RPMI8226 (cell line): ENCODE measurements at regions not wholly inside any gene's neighbourhood (a gene's known extent, or its start where the extent isn't known, plus 50 kb on each side); places are given as distances from the start of the nearest gene placed in this dataset.
"Not testable (repeated sequence)": the region's sequence is repeated elsewhere in the genome, so short reads cannot be mapped to it uniquely, and the experiment has no call there.

Experiments used
- DNase-seq: peaks from one replicate; pipeline ENCODE4 v3.0.0-alpha.2; 2015

DNA sequence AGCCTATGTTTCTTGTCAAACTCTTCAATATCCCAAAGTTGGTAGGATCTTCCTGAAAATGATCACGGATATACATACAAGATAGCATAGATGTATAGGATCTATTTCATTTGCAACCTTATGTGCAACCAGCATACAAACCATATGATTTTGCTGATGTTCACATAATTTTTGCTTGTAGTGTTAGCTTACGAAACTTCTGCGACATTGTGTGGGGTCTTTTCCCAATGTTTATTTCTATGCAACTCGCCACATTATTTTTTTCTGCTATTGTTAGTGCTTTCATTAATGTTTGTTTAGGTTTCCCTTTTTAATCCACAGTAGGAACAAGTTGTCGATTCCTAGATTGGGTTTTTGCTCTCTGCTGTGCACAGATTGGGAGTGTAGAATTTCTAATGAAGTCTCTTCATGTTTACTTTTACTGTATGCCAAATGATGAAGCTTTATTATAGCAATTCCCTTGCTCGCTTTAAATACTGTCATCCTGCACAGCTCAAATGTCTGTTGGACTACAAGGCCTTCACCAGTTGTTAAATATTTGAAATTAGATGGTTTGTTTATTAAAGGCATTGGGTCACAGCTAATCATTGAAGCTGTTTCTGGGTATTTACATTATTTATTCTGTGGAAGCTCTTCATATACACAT lies 257.6 kb upstream of the PCDH7 start:
- no peak for DNase-seq

DNA sequence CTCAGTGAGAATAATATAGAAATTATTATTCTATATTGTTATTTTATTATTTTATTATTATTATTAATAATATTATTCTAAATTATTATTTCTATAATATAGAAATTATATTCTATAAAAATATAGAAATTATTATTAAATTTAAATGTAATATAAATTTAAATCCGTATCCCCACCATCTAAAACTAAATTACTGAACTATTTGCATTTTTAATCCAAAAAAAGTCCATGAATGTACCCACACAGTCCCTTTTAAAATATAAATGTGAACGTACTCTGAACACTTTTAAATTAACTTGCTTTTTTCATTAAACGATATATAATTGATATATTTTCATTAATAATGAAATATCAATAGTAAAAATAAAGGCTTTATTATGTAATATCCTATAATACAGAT lies 248.3 kb upstream of the PCDH7 start:
- DNase-seq: no peak

DNA sequence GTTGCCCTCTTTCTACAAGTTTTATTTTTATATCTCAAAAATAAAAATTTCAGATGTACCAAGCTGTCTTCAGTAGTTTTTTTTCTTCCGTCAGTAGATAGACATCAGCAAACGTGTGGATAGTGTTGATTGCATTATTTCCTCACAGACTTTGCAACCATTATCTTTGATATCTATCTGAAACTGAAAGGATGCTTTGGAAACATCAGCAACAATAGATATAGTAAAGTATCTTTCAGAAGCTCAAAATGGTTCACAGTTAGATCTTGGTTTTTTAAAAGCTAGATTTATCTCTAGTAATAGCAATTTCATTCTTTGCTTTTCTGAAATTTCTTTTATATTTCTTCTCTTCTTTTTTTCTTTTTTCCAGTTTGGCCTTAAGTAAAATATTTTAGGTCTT lies 246.9 kb upstream of the PCDH7 start:
- DNase-seq: no peak

DNA sequence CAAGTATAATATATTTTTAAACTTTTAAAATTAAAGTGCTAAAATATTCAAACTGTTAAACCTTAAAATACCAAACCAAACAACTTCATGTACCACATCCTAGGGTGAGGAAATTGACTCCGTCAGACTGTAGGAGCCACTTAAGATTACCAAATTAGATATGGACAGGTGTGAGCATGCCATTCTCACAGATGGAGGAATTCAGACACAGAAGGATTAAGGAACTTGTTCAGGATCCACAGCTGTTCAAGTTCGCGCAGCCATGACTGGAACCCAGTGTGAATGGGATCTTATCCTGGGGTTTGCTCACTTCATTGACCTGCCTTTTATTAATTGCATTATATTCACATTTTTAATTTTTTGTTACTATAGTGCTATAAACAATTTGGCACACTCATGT lies 224.9 kb upstream of the PCDH7 start:
- no peak for DNase-seq

DNA sequence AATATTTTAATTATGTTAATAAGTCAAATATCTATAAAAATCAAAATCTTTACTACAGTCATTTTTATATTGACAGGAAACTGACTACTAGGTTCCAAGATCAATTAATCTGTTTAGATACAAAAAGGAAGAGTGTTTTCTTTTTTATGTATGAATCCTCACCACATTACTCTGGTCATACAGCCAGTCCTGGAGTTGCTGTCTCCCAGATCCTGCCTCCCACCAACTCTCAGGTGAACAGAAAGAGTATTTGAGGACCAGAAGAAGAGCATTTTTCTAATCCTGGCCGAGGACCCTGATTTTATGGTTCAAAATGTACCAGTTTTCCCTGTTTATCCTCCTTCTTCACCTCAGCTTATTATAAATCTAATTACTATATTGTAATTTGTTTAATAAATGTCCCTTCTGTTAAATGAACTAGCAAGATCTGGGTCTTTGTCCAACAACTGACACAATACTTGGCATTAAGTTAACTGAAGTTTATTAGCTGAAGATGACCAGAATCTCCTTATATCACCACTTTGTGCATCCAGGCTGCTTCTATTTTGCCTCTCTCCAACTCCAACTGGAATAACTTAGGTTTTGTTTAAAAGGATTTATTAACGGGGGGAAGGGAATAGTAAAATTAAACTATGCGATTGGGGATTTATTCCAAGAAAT lies 224.4 kb upstream of the PCDH7 start:
- no peak for DNase-seq

DNA sequence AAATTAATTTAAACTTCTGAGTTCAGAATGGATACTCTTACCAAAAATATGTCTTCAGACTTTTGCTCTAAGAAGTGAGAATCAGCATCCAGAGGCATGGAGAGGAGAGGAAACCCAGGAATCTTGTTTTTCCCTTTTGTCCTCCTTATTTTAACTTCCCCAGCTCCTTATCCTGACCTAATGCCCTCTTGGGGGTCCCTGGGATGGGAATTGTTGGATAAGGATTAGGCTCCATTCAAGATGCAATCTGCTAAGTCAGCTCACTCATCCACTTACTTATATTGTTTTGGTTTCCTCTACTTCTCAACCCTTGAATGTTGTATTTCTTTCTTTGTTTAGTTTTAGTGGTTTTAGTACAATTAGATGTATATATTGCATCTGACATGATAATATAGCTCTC lies 208.4 kb upstream of the PCDH7 start:
- no peak for DNase-seq

DNA sequence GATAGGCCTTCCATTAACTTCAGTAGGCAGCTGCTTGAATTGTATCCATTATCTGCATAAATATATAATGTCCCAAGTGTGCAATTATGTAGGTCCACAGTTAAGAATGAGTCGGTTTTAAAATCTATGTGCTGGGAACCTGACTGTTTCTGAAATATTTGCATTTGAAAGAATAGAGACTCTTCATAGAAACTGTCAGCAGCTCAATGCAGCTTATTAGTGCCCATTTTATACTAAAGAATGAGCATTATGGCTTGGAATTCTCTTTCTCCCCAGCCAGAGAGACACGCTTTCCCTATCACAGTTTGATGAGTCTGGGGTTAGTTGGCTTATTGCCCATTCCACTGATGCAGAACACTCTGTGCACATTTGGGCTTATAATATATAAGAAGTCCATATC lies 202.0 kb upstream of the PCDH7 start:
- no peak for DNase-seq

DNA sequence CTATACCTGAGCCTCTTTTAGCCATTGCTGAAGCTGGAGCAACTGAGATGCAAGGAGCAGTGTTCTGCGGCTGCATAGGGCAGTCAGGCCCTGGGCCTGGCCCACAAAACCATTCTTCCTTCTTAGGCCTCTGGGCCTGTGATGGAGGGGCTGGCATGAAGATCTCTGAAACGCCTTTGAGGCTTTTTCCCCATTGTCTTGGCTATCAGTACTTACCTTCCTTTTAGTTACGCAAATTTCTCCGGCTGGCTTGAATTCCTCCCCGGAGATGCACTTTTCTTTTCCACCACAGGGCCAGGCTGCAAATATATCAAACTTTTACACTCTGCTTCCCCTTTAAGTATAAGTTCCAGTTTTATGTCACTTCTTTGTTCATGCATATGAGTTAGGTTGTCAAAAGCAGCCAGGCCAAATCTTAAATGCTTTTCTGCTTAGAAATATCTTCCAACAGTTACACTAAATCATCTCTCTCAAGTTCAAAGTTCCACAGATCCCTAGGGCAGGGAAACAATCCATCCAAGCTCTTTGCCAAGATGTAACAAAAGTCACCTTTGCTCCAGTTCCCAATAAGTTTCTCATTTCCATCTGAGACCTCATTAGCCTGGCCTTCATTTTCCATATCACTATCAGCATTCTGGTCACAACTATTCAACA lies 194.4 kb upstream of the PCDH7 start:
- no peak for DNase-seq

DNA sequence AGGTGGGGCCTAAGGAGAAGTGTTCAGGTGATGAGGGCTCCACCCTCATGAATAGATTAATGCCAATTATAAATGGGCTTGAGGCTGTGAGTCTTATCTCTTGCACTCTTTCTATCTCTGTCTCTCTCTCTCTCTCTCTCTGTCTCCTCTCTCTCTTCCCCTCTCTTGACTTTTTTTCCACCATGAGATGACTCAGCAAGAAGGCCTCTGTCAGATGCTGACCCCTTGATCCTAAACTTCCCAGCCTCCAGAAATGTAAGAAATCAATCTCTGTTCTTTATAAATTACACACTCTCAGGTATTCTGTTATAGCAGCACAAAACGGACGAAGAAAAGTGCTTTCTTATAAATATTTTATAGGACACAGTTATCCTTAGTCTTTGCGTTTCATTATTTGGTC lies 184.9 kb upstream of the PCDH7 start:
- DNase-seq: no peak

DNA sequence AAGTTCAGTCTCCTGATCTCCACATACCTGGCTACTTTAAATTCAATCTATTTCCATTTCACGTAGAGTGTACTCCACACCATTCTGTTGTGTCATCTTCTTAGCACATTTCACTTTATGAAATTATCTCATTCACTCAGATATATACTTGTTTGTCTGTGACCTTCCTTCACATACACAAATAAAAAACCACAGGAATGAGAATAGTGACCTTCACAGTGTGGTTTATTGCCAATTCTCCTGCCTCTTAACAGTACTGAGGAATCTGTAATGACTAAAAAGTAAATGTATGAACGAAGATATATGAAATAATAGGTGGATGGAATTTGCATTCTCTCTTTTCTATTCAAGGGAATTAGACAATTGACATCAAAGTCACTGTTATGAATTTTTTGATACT lies 183.9 kb upstream of the PCDH7 start:
- no peak for DNase-seq

DNA sequence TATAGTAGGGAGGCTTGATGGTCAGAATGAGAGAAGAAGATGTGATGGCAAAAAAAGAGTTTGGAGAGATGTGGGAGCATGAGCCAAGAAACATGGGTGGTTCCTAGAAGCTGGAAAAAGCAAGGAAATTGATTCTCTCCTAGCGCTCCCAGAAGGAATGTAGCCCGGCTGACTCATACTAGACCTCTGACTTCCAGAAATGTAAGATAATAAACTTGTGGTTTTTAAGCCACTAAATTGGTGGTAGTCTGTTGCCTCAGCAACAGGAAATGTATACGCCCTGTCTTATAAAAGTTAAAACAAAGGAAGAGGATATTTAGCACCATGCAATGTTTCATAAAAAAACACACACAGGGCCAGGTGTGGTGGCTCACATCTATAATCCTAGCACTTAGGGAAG lies 182.7 kb upstream of the PCDH7 start:
- DNase-seq: no peak

DNA sequence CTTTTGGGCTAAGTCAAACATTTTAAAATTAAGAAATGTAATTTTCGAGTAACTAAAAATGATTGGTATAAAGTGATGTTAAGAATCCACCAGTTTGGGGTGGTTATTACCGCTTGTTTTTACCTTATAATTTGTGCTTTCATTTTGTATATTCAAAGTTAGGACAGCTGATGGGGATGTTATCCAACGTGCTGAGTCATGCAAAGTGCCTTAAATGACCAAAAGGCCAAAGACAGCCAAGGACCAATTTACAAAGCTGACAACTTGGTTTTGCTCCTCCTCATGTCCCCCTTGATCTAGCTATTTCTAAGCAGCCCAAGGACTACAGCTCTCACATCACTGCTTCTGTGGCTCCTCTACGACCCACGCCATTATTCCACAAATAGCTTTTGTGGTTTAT lies 181.4 kb upstream of the PCDH7 start:
- DNase-seq: no peak

DNA sequence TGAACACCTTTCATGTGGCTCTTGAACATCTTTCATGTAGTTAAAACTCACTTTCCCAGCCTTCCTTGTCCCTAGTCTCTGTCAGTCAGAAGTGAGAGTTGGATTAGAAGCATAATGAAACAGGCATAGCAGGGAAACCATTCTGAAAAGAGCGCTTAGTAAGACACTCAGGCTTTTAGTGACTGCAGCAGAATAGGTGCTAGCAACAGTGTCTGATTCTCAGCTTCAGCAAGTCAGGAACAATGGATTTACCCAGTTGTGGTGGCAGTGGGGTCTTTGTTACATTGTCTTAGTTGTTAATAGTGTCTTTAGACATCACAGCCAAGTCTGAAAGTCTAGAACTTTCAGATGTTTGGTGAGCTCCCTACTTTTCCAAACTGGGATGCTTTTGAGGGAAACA lies 177.1 kb upstream of the PCDH7 start:
- no peak for DNase-seq

DNA sequence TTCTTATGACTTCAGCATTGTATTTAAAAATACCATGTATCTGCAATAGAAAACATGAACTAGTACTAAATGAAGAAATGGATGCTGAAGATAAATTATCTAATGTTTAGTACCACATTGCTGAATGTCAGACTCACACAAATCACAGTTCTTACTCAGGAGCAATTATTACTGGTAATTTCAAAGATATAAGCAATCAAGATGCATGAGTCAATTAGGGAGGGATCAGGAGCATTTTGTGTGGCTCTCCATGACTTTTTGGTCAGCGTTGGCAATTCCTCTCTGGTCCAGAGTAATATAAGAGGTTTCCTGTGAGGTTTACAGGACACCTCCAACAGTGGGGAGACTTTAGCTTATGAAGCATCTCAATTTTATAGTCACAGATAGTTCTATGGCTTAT lies 167.0 kb upstream of the PCDH7 start:
- no peak for DNase-seq

DNA sequence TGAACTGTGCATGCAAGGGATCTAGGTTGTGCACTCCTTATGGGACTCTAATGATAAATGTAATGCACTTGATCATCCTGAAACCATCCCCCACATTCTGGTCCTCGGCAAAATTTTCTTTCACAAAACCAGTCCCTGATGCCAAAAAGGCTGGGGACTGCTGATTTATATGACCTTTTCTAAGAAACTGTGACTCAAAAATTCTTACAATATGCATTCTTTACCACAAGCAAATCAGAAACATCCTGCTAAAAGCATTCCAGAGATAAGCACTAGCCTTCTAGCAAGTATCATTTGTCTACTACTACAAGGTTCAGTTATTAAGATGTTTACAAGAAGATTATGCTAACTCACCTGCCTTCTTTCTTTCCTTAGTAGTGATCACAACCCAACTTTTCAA lies 166.5 kb upstream of the PCDH7 start:
- DNase-seq: no peak

DNA sequence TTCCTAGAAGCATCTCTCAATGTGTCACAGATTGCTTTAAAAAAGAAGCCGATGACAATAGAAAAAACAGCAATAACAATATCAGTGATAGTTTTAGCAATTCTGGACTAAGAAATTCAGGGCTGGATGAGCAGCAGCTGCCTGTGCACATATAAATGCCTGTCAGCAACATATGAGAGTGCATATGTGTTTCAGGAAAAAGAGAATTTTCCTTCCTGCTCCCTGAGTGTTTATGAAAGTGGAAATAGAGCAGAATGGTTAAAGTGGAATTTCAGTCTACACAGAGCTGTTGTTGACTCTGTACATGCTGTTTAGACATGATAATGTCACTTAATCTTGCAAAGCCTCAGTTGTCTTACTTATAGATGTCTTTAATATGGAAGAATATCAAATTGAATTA lies 164.4 kb upstream of the PCDH7 start:
- DNase-seq: no peak

DNA sequence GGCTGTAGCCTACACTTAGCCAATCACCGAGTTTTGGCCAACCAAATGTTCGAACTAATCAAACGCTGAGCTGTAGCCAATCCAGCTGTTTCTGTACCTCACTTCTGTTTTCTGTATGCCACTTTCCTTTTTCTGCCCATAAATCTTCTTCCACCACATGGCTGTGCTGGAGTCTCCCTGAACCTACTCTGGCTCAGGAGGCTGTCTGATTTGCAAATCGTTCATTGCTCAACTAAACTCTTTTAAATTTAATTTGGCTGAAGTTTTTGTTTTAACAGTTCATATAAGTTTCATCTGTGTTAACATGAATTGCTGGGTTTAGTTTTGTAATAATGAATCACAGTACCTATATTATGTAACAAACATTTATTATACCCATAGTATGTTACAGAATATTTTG lies 160.7 kb upstream of the PCDH7 start:
- no peak for DNase-seq

DNA sequence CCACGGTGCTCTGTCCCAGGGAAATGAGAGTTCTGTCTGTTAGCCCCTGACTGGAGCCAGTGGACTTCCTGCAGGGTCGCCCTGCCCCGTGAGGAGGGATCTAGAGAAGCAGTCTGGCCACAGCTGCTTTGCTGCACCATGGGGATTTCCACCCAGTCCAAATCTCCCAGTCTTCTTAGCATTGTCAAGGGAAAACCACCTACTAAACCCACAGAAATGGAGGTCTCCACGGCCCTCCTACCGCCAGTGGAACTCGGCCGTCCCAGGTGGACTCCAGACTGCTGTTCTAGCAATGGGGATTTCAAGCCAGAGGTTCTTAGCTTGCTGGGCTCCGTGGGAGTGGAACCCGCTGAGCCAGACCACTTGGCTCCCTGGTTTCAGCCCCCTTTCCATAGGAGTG lies 133.3 kb upstream of the PCDH7 start:
- no peak for DNase-seq

DNA sequence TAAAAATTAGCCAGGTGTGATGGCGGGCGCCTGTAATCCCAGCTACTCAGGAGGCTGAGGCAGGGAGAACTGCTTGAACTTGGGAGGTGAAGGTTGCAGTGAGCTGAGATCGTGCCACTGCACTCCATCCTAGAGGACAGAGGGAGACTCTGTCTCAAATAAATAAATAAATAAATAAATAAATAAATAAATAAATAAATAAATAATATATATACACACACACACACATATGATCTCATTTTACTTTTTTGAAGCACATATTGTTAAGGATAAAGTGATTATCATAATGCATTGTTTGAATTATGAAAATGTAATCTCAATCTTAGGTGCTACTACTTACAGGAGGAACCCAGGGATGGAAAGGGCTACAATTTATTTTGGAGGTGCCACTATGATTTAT lies 130.5 kb upstream of the PCDH7 start:
- not testable (repeated sequence) for DNase-seq

DNA sequence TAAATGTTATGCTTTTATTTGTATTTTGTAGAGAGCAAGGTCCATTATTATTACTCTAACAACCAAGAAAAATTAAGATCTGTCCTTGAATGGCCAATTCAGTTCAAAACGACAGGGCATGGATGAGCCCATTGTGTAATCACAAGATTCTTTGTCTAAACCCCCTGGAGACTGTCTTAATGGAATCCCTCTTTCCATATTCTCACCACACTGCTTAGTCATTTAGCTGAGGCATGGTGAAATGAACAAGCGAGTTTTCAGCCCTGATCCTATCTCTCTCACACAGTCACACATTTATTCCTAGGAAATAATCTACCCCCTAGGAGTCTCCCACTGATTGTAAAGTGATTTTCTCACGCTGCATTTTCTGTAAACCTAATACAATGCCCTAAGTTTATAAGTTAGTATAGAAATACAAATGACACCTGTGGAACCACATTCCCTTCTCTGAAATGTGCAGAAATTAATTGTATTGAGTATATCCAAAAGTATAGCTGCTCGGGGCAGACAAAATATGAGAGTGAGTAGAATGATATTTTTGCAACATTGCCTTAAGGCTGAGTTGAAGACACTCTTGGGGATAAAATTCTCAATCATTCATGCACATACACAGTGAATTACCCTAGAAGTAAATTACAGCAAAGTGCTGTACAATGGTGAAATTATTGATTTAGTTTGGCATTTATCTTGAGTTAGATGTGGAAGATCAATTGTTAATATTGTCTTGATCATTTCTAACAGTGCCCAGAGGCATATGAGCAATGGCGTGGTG lies 119.7 kb upstream of the PCDH7 start:
- DNase-seq: no peak

DNA sequence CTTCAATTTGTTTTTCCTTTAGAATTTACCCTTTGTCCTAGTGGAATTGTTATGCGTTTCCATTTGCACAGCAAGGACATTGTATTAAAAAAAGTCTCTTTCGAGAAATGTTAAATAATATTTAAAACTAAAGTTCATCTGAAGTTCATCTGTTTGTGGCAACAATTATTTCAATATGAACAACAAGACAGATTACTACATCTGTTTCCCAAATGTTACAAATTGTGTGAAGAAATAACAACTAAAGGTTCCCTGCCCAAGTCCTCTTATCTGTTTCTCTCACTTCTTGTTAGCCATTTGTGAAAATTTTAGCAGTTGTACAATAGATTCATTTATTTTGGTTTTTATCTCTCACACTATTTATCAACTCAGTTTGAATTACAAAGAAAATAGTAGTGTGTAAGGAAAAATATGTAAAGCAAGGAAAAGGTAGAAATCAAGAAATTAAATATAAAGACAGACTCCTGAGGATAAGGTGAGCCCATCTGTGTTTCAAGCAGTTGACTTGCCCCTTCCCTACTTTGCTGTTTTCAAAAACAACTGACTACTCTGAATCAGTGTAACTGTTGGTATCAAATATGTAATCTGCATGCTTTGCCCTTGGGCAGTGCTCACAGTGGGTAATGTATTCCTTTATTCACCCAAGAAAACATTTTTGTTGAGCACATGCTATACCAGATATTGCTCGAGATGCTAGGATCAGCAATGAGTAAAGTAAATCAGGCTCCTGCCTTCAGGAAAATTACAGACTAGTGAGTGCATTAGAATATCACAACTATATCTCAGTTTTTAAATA lies 118.9 kb upstream of the PCDH7 start:
- no peak for DNase-seq

DNA sequence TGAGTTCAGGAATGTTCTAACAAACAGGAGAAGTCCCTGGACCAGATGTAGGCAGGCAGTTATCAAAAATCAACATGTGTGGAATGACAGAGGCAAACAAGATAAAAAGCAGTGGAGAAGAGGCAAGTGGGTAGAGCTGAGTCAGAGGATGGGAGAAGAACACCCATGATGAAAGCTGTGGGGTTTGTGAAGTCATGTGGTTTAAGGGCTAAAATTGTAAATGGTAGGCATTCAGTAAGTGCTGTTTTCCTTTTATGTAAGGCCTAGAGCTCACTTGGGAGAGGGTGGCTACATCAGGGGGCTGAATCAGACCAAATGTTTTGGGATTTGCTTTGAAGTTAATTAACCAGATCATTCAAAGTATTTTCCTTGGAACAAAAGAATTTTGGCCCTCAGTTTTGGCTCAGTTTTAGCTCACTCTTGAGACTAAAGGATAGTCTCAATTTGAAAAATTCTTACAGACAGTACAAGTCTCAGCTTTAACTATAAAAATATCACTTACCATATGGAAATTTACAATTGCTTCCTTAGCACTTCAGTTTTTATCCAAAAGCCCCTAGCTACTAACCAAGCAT lies 114.5 kb upstream of the PCDH7 start:
- DNase-seq: no peak

DNA sequence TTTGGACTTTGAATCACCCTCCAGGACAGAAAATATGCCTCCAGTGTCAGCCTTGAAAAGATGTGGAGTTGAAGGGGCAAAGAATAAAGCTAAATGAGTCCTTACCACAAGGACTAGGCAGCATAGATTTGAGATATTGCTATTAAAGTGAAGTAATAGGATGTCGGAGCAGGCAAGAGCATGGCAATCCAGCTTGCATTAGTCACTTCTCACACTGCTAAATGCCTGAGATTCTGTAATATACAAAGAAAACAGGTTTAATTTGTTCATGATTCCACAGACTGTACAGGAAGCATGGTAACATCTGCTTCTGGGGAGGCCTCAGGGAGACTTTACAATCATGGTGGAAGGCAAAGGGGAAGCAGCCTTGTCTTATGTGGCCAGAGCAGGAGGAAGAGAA lies 109.8 kb upstream of the PCDH7 start:
- no peak for DNase-seq
